Spleen (tissue), 11 donors: ENCODE measurements at regions not wholly inside any gene's neighbourhood (a gene's known extent, or its start where the extent isn't known, plus 50 kb on each side); places are given as distances from the start of the nearest gene placed in this dataset.

Experiments
- DNase-seq: peaks from one replicate; pipeline ENCODE4 v3.0.0-alpha.2; 2020
- H3K27ac ChIP-seq, 8 donors: fragments of 200-600 bp; sonication (generic) in 7 of 8; 1 replicate in 4 of 8; 2 replicates in 4 of 8; pipeline versions ENCODE4 v1.5.0 to v1.8.0; 2016 to 2021; ENCODE audit warnings: inconsistent platforms in 4 of 8, mild to moderate bottlenecking in 4 of 8, moderate library complexity in 1 of 8
- H3K27me3 ChIP-seq, 7 donors: fragments of 200-600 bp; sonication (generic) in 6 of 7; replicated peaks in 1 of 7; 1 replicate in 4 of 7; 2 replicates in 3 of 7; pipeline versions ENCODE4 v1.5.0 to v1.8.0; 2016 to 2021; ENCODE audit warnings: inconsistent platforms in 3 of 7, mild to moderate bottlenecking in 1 of 7
- H3K36me3 ChIP-seq, 6 donors: fragments of 200-600 bp; sonication (generic) in 5 of 6; 1 replicate in 4 of 6; 2 replicates in 2 of 6; pipeline versions ENCODE4 v1.5.0 to v1.8.0; 2016 to 2021; ENCODE audit warnings: inconsistent platforms in 2 of 6
- H3K4me1 ChIP-seq, 6 donors: fragments of 200-600 bp; sonication (generic) in 5 of 6; 1 replicate in 3 of 6; 2 replicates in 3 of 6; pipeline versions ENCODE4 v1.5.0 to v1.8.0; 2016 to 2021; ENCODE audit warnings: inconsistent platforms in 3 of 6
- H3K4me3 ChIP-seq, 8 donors: fragments of 200-600 bp; sonication (generic) in 7 of 8; 1 replicate in 4 of 8; 2 replicates in 4 of 8; pipeline versions ENCODE4 v1.5.0 to v1.8.0; 2016 to 2021; ENCODE audit warnings: inconsistent platforms in 4 of 8, mild to moderate bottlenecking in 4 of 8, moderate library complexity in 2 of 8
- H3K9me3 ChIP-seq, 8 donors: fragments of 200-600 bp; sonication (generic) in 7 of 8; 1 replicate in 4 of 8; 2 replicates in 4 of 8; pipeline versions ENCODE4 v1.5.0 to v1.8.0; 2016 to 2021; ENCODE audit warnings: inconsistent platforms in 4 of 8
- POLR2A ChIP-seq, 3 donors: fragments of 450-650 bp; IDR thresholded peaks; one replicate each; pipeline ENCODE4 v1.5.1; 2017; ENCODE audit warnings: antibody characterized with exemption in 3 of 3, mild to moderate bottlenecking in 1 of 3
- POLR2AphosphoS5 ChIP-seq, 3 donors: sonication (generic); formaldehyde crosslinking; IDR thresholded peaks; one replicate each; pipeline ENCODE4 v1.5.1; 2017; ENCODE audit warnings: antibody characterized with exemption in 3 of 3
- WGBS, 5 donors: extraction: QIAGEN DNeasy Blood & Tissue Kit in 3 of 5; methylation state at CpG; one replicate each; pipeline versions ENCODE4 v1.1.5 to v1.1.7; 2013 to 2018; 5-methylcytosine and 5-hydroxymethylcytosine counted together
- intact Hi-C: fragments of 100-400 bp; cut with DNase I; formaldehyde crosslinking; loops from one replicate; pipeline ENCODE4 v1.15.0; 2023; ENCODE audit warnings: low total_unique reads
- TF ChIP-seq, protein P1 (sequence below), 11 experiments: fragments of 200-600 bp in 7 of 11; fragments of 450-650 bp in 4 of 11; sonication (generic) in 4 of 11; IDR thresholded peaks in 8 of 11; conservative IDR thresholded peaks in 3 of 11; 1 replicate in 7 of 11; 2 replicates in 4 of 11; pipeline versions ENCODE4 v1.4.0 to v1.8.0; 2016 to 2021; ENCODE audit warnings: antibody characterized with exemption in 11 of 11, inconsistent platforms in 4 of 11, mild to moderate bottlenecking in 1 of 11
- donor health status: healthy with polysubstance abuse.
- donor health status: DM: no; HTN: no; CAD: no; lungs with moderate emphysema.
- donor health status: DM: no; HTN: no; CAD: no.
- donor health status: Bipolar disorder and iron deficiency.
- donor health status: healthy.
- donor health status: DM: no; HTN: no; CAD: no.
- donor health status: DM: yes; HTN: yes; CAD: no.

DNA sequence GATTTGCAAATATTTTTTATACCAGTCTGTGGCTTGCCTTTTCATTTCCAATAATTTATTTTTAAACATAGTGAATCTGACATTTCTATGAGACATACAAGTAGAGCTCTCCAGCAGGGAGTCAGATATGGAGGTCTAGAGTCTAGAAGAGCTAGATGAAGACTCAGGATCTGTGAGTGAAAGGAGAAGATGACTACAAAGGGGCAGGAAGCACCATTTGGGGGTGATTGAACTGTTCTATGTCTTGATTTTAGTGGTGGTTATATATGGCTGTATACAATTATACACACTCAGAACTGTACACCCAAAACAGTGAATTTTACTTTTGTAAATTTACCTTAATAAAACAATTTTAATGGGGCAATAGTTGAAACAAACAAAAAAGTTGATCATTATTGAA, 127.9 kb upstream of the BACH2 start:
- Histone ChIP-seq H3K36me3 (no peaks in the 10 kb centered on the region), H3K4me1 (peaks cover 0 to 11% (median 0%) of the 10 kb centered on the region in 6 donors), H3K4me3 (no peak overlapping the region), H3K27ac (peak overlapping the region in 5 of 8 donors; percentile 4 to 65 (median 61)), H3K9me3 (peaks cover 0 to 19% (median 11%) of the 10 kb centered on the region in 8 donors), H3K27me3 (no peaks in the 10 kb centered on the region)
- TF ChIP-seq POLR2AphosphoS5 (IDR thresholded peaks at IDR 0.05) (no peak), POLR2A (IDR thresholded peaks at IDR 0.05) (no peak)
- TF ChIP-seq, protein P1, sequence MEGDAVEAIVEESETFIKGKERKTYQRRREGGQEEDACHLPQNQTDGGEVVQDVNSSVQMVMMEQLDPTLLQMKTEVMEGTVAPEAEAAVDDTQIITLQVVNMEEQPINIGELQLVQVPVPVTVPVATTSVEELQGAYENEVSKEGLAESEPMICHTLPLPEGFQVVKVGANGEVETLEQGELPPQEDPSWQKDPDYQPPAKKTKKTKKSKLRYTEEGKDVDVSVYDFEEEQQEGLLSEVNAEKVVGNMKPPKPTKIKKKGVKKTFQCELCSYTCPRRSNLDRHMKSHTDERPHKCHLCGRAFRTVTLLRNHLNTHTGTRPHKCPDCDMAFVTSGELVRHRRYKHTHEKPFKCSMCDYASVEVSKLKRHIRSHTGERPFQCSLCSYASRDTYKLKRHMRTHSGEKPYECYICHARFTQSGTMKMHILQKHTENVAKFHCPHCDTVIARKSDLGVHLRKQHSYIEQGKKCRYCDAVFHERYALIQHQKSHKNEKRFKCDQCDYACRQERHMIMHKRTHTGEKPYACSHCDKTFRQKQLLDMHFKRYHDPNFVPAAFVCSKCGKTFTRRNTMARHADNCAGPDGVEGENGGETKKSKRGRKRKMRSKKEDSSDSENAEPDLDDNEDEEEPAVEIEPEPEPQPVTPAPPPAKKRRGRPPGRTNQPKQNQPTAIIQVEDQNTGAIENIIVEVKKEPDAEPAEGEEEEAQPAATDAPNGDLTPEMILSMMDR (IDR thresholded peaks at IDR 0.05 in 8 of 11, conservative IDR thresholded peaks at IDR 0.05 in 3 of 11): no peak
- DNase-seq: no peak
- intact Hi-C loops: no loop called here

DNA sequence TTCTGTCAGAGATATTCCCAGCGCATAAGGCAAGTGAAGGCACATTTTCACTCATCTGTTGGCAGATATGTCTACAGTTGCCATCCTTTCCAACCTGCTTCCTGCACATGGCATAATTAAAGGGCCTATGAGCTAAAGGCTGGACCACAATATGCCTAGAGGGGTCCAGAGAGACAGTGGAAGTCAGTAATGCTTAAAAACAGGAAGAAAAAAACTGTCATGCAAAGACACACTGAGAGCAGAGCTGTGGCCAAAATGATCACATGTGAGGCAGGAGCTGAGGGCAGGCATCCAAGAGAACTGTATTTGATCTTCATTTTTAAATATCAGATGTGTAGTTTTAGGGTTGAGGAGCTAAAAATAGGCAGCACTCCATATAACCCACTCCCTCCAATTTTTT, 125.0 kb upstream of the BACH2 start:
- Histone ChIP-seq H3K27me3 (no peaks in the 10 kb centered on the region), H3K4me3 (no peak overlapping the region), H3K9me3 (no peaks in the 10 kb centered on the region), H3K36me3 (no peaks in the 10 kb centered on the region), H3K27ac (no peak overlapping the region), H3K4me1 (peaks cover 0 to 11% (median 0%) of the 10 kb centered on the region in 6 donors)
- intact Hi-C loops: no loop called here
- TF ChIP-seq POLR2AphosphoS5 (IDR thresholded peaks at IDR 0.05): no peak
- TF ChIP-seq, protein P1 (IDR thresholded peaks at IDR 0.05 in 8 of 11, conservative IDR thresholded peaks at IDR 0.05 in 3 of 11): no peak
- TF ChIP-seq POLR2A (IDR thresholded peaks at IDR 0.05): no peak
- WGBS, 5 donors: 81 to 100% (median 95%) methylated on average over 1 of the region's 1 CpG
- DNase-seq: no peak

DNA sequence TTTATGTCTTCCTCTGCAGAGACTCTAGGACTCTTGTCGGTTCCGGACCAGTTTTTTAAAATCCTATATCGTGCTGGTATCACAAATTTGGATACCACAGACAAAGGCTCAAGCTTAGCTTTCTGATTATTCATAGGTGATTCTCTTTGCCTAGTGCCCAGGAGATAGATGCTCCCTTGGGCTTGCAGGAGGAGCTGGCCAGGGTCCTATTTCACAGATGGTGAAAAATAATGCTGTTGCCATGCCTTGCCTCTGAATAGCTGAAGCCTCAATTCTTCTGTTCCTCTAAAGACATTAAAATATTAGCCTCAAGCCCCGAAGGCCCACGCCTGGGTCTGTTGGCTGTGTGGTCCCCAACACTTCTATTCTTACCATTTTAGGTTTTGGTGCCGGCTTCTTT, 123.9 kb upstream of the BACH2 start:
- H3K9me3 ChIP-seq: no peaks in the 10 kb centered on the region
- H3K27me3 ChIP-seq: no peaks in the 10 kb centered on the region
- no peaks in the 10 kb centered on the region for H3K36me3 ChIP-seq
- H3K4me3 ChIP-seq: no peak overlapping the region
- 86 to 95% (median 93%) methylated on average over 6 of the region's 6 CpGs for WGBS, 5 donors
- no peak overlapping the region for H3K27ac ChIP-seq
- DNase-seq: no peak
- TF ChIP-seq POLR2AphosphoS5 (IDR thresholded peaks at IDR 0.05): no peak
- no peak for TF ChIP-seq POLR2A (IDR thresholded peaks at IDR 0.05)
- TF ChIP-seq, protein P1 (IDR thresholded peaks at IDR 0.05 in 8 of 11, conservative IDR thresholded peaks at IDR 0.05 in 3 of 11): no peak
- intact Hi-C loops: no loop called here
- H3K4me1 ChIP-seq: peaks cover 0 to 7% (median 0%) of the 10 kb centered on the region in 6 donors

DNA sequence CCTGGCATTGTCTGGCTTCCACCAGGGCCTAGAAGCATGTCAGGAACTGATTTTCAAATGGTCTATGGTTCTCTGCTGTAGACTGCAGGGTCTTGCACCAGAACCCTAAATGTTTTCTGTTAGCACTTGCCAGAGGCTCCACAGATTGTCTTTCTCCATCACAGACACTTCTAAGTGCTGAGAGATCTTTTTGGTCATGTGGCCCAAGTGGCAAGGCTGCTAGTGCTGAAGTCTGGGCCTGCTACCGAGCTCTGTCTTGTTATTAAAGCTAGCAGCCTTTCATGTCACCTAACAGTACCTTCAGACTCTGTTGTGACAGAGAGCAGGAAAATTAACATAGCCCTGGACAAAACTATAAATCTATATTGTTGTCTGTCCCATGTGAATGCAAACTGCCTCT, 120.7 kb upstream of the BACH2 start:
- WGBS, 5 donors: 90 to 100% (median 95%) methylated on average over 1 of the region's 1 CpG
- Histone ChIP-seq H3K27ac (no peak overlapping the region), H3K4me3 (no peak overlapping the region), H3K27me3 (no peaks in the 10 kb centered on the region), H3K4me1 (peaks cover 0 to 19% (median 13%) of the 10 kb centered on the region in 6 donors), H3K9me3 (no peaks in the 10 kb centered on the region), H3K36me3 (no peaks in the 10 kb centered on the region)
- intact Hi-C loops: no loop called here
- TF ChIP-seq, protein P1 (IDR thresholded peaks at IDR 0.05 in 8 of 11, conservative IDR thresholded peaks at IDR 0.05 in 3 of 11): no peak
- TF ChIP-seq POLR2AphosphoS5 (IDR thresholded peaks at IDR 0.05) (no peak), POLR2A (IDR thresholded peaks at IDR 0.05) (no peak)
- DNase-seq: no peak
